H1 (cell line): ENCODE measurements at regions not wholly inside any gene's neighbourhood (a gene's known extent, or its start where the extent isn't known, plus 50 kb on each side); places are given as distances from the start of the nearest gene placed in this dataset.

Experiments
- CTCF ChIA-PET: fragments of 300-600 bp; sonication (Branson Sonifier 250); formaldehyde crosslinking; loops from one replicate; lab custom pipeline; 2021; ENCODE audit not compliant: partially characterized antibody; lab: Charles Lee
- POLR2A ChIA-PET: fragments of 300-600 bp; sonication (Branson Sonifier 250); formaldehyde crosslinking; loops from one replicate; lab custom pipeline; 2021; ENCODE audit warnings: inconsistent platforms; ENCODE audit not compliant: partially characterized antibody; lab: Charles Lee
- DNase-seq, 2 experiments: peaks; one replicate each; pipeline versions ENCODE4 v3.0.0 to v3.0.0-alpha.2; 2010 to 2022; ENCODE audit warnings: low spot score in 2 of 2, low read depth in 1 of 2, mixed read lengths in 1 of 2
- FAIRE-seq: peaks from 2 replicates; lab custom pipeline; 2011; peaks lifted over from hg19 to GRCh38; lab: Jason Lieb, UNC
- H2AFZ ChIP-seq: 2 replicates; pipeline ENCODE4 v1.8.1; 2012; ENCODE audit warnings: low read length, inconsistent platforms
- H2AK5ac ChIP-seq: 2 replicates; pipeline ENCODE4 v1.6.1; 2013; ENCODE audit warnings: low read depth, low read length
- H2BK120ac ChIP-seq: replicated peaks from 2 replicates; pipeline ENCODE3; 2013; ENCODE audit warnings: low read depth, low read length, inconsistent platforms
- H2BK12ac ChIP-seq: 2 replicates; pipeline ENCODE4 v1.6.1; 2013; ENCODE audit warnings: low read depth, low read length
- H2BK15ac ChIP-seq: 2 replicates; pipeline ENCODE4 v1.6.1; 2013; ENCODE audit warnings: low read length
- H2BK20ac ChIP-seq: 2 replicates; pipeline ENCODE4 v1.6.1; 2013; ENCODE audit warnings: low read length
- H2BK5ac ChIP-seq: 2 replicates; pipeline ENCODE4 v1.6.1; 2013; ENCODE audit warnings: low read depth, low read length
- H3K14ac ChIP-seq: 2 replicates; pipeline ENCODE4 v1.6.1; 2013; ENCODE audit warnings: inconsistent platforms; ENCODE audit not compliant: insufficient read length
- H3K18ac ChIP-seq: 2 replicates; pipeline ENCODE4 v1.6.1; 2013; ENCODE audit warnings: low read length; ENCODE audit errors: extremely low read depth
- H3K23ac ChIP-seq: 2 replicates; pipeline ENCODE4 v1.6.1; 2013; ENCODE audit warnings: inconsistent platforms; ENCODE audit not compliant: insufficient read length
- H3K23me2 ChIP-seq: 2 replicates; pipeline ENCODE4 v1.6.1; 2013; ENCODE audit warnings: low read depth, low read length
- H3K27ac ChIP-seq: 2 replicates; pipeline ENCODE4 v1.6.1; 2011; ENCODE audit warnings: low read depth, low read length, inconsistent platforms
- H3K27me3 ChIP-seq, 4 experiments: replicated peaks in 1 of 4; 1 replicate in 1 of 4; 2 replicates in 3 of 4; pipeline versions ENCODE4 v1.6.1 to v1.8.1; 2011 to 2013; ENCODE audit warnings: low read length in 3 of 4, mild to moderate bottlenecking in 3 of 4, inconsistent platforms in 2 of 4, mixed read lengths in 2 of 4, moderate library complexity in 1 of 4; ENCODE audit not compliant: control insufficient read depth in 3 of 4, insufficient read depth in 3 of 4; ENCODE audit errors: extremely low read depth in 1 of 4
- H3K36me3 ChIP-seq, 4 experiments: 2 replicates each; pipeline versions ENCODE4 v1.6.1 to v1.8.1; 2011 to 2013; ENCODE audit warnings: mild to moderate bottlenecking in 4 of 4, low read length in 3 of 4, moderate library complexity in 2 of 4, control low read depth in 1 of 4, inconsistent platforms in 1 of 4; ENCODE audit not compliant: insufficient read depth in 4 of 4, control insufficient read depth in 2 of 4
- H3K4ac ChIP-seq: replicated peaks from 2 replicates; pipeline ENCODE3; 2013; ENCODE audit warnings: low read length, low read depth, mixed read lengths, inconsistent platforms; ENCODE audit not compliant: insufficient read length
- H3K4me1 ChIP-seq, 4 experiments: replicated peaks in 1 of 4; 1 replicate in 1 of 4; 2 replicates in 3 of 4; pipeline versions ENCODE4 v1.6.1 to v1.8.1; 2011 to 2013; ENCODE audit warnings: low read length in 3 of 4, inconsistent platforms in 2 of 4, mixed read lengths in 1 of 4; ENCODE audit not compliant: insufficient read depth in 4 of 4, control insufficient read depth in 3 of 4
- H3K4me2 ChIP-seq, 2 experiments: 2 replicates each; pipeline versions ENCODE4 v1.6.1 to v1.8.1; 2011 to 2013; ENCODE audit warnings: low read depth in 2 of 2, low read length in 2 of 2, control low read depth in 1 of 2, inconsistent platforms in 1 of 2, mild to moderate bottlenecking in 1 of 2; ENCODE audit not compliant: insufficient read depth in 1 of 2
- H3K4me3 ChIP-seq, 4 experiments: fragments of 200-600, 300-600 bp in 1 of 4; sonication (generic), shearing (Covaris generic), sonication (Bioruptor Twin) in 1 of 4; 2 replicates each; pipeline versions ENCODE4 v1.5.1 to v1.8.1; 2011 to 2016; ENCODE audit warnings: low read length in 4 of 4, low read depth in 3 of 4, control low read depth in 2 of 4, inconsistent platforms in 2 of 4, mild to moderate bottlenecking in 2 of 4, mixed read lengths in 1 of 4, moderate library complexity in 1 of 4; ENCODE audit not compliant: insufficient read depth in 2 of 4; ENCODE audit errors: extremely low read depth in 1 of 4
- H3K56ac ChIP-seq: replicated peaks from 2 replicates; pipeline ENCODE3; 2013; ENCODE audit warnings: low read depth, mild to moderate bottlenecking, mixed read lengths, low read length, inconsistent platforms; ENCODE audit not compliant: insufficient read length
- H3K79me1 ChIP-seq: 2 replicates; pipeline ENCODE4 v1.6.1; 2013; ENCODE audit warnings: low read depth, low read length, control low read depth
- H3K79me2 ChIP-seq, 2 experiments: 2 replicates each; pipeline versions ENCODE4 v1.6.1 to v1.8.1; 2012 to 2013; ENCODE audit warnings: low read length in 2 of 2, mild to moderate bottlenecking in 2 of 2, inconsistent platforms in 1 of 2; ENCODE audit not compliant: insufficient read depth in 2 of 2, control insufficient read depth in 1 of 2
- H3K9ac ChIP-seq, 4 experiments: replicated peaks in 1 of 4; 1 replicate in 1 of 4; 2 replicates in 3 of 4; pipeline versions ENCODE4 v1.6.1 to v1.8.1; 2011 to 2013; ENCODE audit warnings: low read depth in 3 of 4, low read length in 3 of 4, control low read depth in 2 of 4, mild to moderate bottlenecking in 2 of 4, moderate library complexity in 2 of 4, inconsistent platforms in 1 of 4; ENCODE audit errors: extremely low read depth in 1 of 4
- H3K9me3 ChIP-seq, 2 experiments: 2 replicates each; pipeline versions ENCODE4 v1.6.1 to v1.8.1; 2012 to 2013; ENCODE audit warnings: mild to moderate bottlenecking in 2 of 2, moderate library complexity in 2 of 2, control low read depth in 1 of 2, inconsistent platforms in 1 of 2, low read depth in 1 of 2, low read length in 1 of 2, mixed read lengths in 1 of 2; ENCODE audit not compliant: insufficient read depth in 2 of 2
- H4K20me1 ChIP-seq, 2 experiments: replicated peaks in 1 of 2; 2 replicates each; pipeline versions ENCODE3 to v1.8.1; 2011 to 2013; ENCODE audit warnings: inconsistent platforms in 2 of 2, low read length in 2 of 2, mild to moderate bottlenecking in 1 of 2; ENCODE audit not compliant: insufficient read depth in 2 of 2, control insufficient read depth in 1 of 2
- H4K5ac ChIP-seq: 2 replicates; pipeline ENCODE4 v1.6.1; 2013; ENCODE audit warnings: low read length, low read depth, mixed read lengths, inconsistent platforms; ENCODE audit not compliant: insufficient read length
- H4K8ac ChIP-seq: 2 replicates; pipeline ENCODE4 v1.8.0; 2013; ENCODE audit warnings: mild to moderate bottlenecking, moderate library complexity, low read length, inconsistent platforms; ENCODE audit not compliant: insufficient read depth; ENCODE audit errors: extremely low read depth
- H4K91ac ChIP-seq: replicated peaks from 2 replicates; pipeline ENCODE3; 2013; ENCODE audit warnings: low read length, mixed read lengths, inconsistent platforms; ENCODE audit not compliant: insufficient read length
- HDAC6 ChIP-seq: IDR thresholded peaks from one replicate; pipeline ENCODE4 v1.7.1; 2012; ENCODE audit warnings: low read depth, mild to moderate bottlenecking, inconsistent platforms, low read length, moderate library complexity
- JUND ChIP-seq: IDR thresholded peaks from 2 replicates; pipeline ENCODE4 v1.6.1; 2011; ENCODE audit warnings: mild to moderate bottlenecking, improper control_type of control experiment, low read length
- KDM1A ChIP-seq: fragments of 200-600, 300-600 bp; sonication (generic); IDR thresholded peaks from 2 replicates; pipeline ENCODE4 v1.7.1; 2016; ENCODE audit warnings: mild to moderate bottlenecking, low read length, borderline replicate concordance
- NANOG ChIP-seq: IDR thresholded peaks from 2 replicates; pipeline ENCODE4 v1.6.1; 2011; ENCODE audit warnings: low read length, low read depth, mild to moderate bottlenecking, inconsistent platforms; ENCODE audit not compliant: insufficient read depth, poor library complexity, severe bottlenecking
- NRF1 ChIP-seq: IDR thresholded peaks from 2 replicates; pipeline ENCODE4 v1.6.1; 2011; ENCODE audit warnings: mild to moderate bottlenecking, low read depth, low read length, improper control_type of control experiment
- POLR2A ChIP-seq, 2 experiments: IDR thresholded peaks; 1 replicate in 1 of 2; 2 replicates in 1 of 2; pipeline ENCODE4 v1.6.1; 2011; ENCODE audit warnings: low read depth in 2 of 2, low read length in 2 of 2, mild to moderate bottlenecking in 2 of 2; ENCODE audit errors: control extremely low read depth in 1 of 2
- POLR2AphosphoS5 ChIP-seq: IDR thresholded peaks from 2 replicates; pipeline ENCODE4 v1.6.1; 2011; ENCODE audit warnings: low read depth, low read length
- RXRA ChIP-seq: IDR thresholded peaks from 2 replicates; pipeline ENCODE4 v1.6.1; 2011; ENCODE audit warnings: low read depth, mild to moderate bottlenecking, low read length, moderate library complexity; ENCODE audit not compliant: insufficient read depth
- SAP30 ChIP-seq: fragments of 300-600 bp; sonication (generic); IDR thresholded peaks from 2 replicates; pipeline ENCODE4 v1.7.1; 2012; ENCODE audit warnings: low read length, moderate library complexity, mild to moderate bottlenecking, inconsistent platforms; ENCODE audit not compliant: insufficient read depth, insufficient replicate concordance
- SIN3A ChIP-seq, 2 experiments: IDR thresholded peaks in 1 of 2; conservative IDR thresholded peaks in 1 of 2; 2 replicates each; pipeline ENCODE4 v1.6.1; 2011 to 2012; ENCODE audit warnings: low read length in 2 of 2, improper control_type of control experiment in 1 of 2, low read depth in 1 of 2, mild to moderate bottlenecking in 1 of 2
- SP1 ChIP-seq: IDR thresholded peaks from 2 replicates; pipeline ENCODE4 v1.6.1; 2011; ENCODE audit warnings: low read depth, low read length
- TAF1 ChIP-seq: IDR thresholded peaks from 2 replicates; pipeline ENCODE4 v1.6.1; 2011; ENCODE audit warnings: mild to moderate bottlenecking, low read depth, low read length
- TAF7 ChIP-seq: optimal IDR thresholded peaks from 2 replicates; pipeline ENCODE3; 2011; ENCODE audit warnings: low read depth, mild to moderate bottlenecking, inconsistent platforms, low read length, moderate library complexity, borderline replicate concordance
- TBP ChIP-seq: IDR thresholded peaks from 2 replicates; pipeline ENCODE4 v1.6.1; 2011; ENCODE audit warnings: low read depth, low read length, improper control_type of control experiment
- TCF12 ChIP-seq: IDR thresholded peaks from 2 replicates; pipeline ENCODE4 v1.6.1; 2011; ENCODE audit warnings: low read depth, mild to moderate bottlenecking, low read length
- ZNF274 ChIP-seq: IDR thresholded peaks from 2 replicates; pipeline ENCODE4 v1.7.0; 2012; ENCODE audit warnings: low read length, borderline replicate concordance; ENCODE audit errors: extremely low read depth
- whole genome bisulfite sequencing, 2 experiments: shearing (Covaris generic) in 1 of 2; methylation state at CpG; one replicate each; pipeline versions ENCODE4 v1.1.6 to v1.1.7; 2013 to 2015; ENCODE audit warnings: low lambda C conversion rate in 2 of 2, mixed read lengths in 2 of 2, inconsistent platforms in 1 of 2, low coverage in 1 of 2, missing lambda C conversion rate in 1 of 2; ENCODE audit not compliant: insufficient replicate concordance in 2 of 2, insufficient coverage in 1 of 2, insufficient read length in 1 of 2; ENCODE audit errors: extremely low coverage in 1 of 2, missing lambda C conversion rate in 1 of 2; 5-methylcytosine and 5-hydroxymethylcytosine counted together

- CTCF ChIA-PET, result interaction anchor here (1.1 to 3.2 kb wide), 3 partner anchors 10 to 19 kb away, joined by 3 to 23 read pairs (median 4); no protein-coding TSS in a partner anchor
- no peak for FAIRE-seq
Measured at GRCh38 chr5:107235167-107235566, 435.6 kb downstream of the EFNA5 start.

More at GRCh38 chr5:107235167-107235566, 435.6 kb downstream of the EFNA5 start:
- Histone ChIP-seq H3K4me3 (no peak overlapping the region), H2AK5ac (no peak overlapping the region), H4K20me1 (no peaks in the 10 kb centered on the region), H3K9me3 (no peaks in the 10 kb centered on the region), H3K27me3 (no peaks in the 10 kb centered on the region), H3K23me2 (no peaks in the 10 kb centered on the region; the same call in 1 of the 2 replicates), H2BK5ac (no peak overlapping the region), H4K8ac (no peak overlapping the region), H3K18ac (no peak overlapping the region), H3K23ac (no peak overlapping the region), H4K91ac (no peak overlapping the region), H3K27ac (no peak overlapping the region), H3K56ac (no peak overlapping the region), H2BK20ac (no peak overlapping the region), H2BK120ac (no peak overlapping the region), H2BK12ac (no peak overlapping the region), H3K14ac (no peak overlapping the region), H3K36me3 (no peaks in the 10 kb centered on the region), H3K4me1 (no peaks in the 10 kb centered on the region), H3K79me2 (no peaks in the 10 kb centered on the region), H3K4ac (no peak overlapping the region), H3K9ac (no peak overlapping the region), H4K5ac (no peak overlapping the region), H2AFZ (no peak overlapping the region), H2BK15ac (no peak overlapping the region), H3K79me1 (no peaks in the 10 kb centered on the region), H3K4me2 (no peak overlapping the region)
- POLR2A ChIA-PET, result no interaction called here
- no peak for TF ChIP-seq ZNF274
- TF ChIP-seq NRF1, result no peak
- no peak for TF ChIP-seq SP1
- no peak for TF ChIP-seq NANOG
- TF ChIP-seq TCF12, result no peak
- TF ChIP-seq SIN3A (conservative IDR thresholded peaks at IDR 0.05 in 1 of 2, IDR thresholded peaks at IDR 0.05 in 1 of 2; ENCODE audit: low read depth in 1 of 2, low read length in 2 of 2), result no peak
- TF ChIP-seq POLR2A (IDR thresholded peaks at IDR 0.05; ENCODE audit: control extremely low read depth in 1 of 2, low read depth in 2 of 2, low read length in 2 of 2), result no peak
- TF ChIP-seq HDAC6, result no peak
- TF ChIP-seq TBP, result no peak
- TF ChIP-seq TAF7, result no peak
- TF ChIP-seq RXRA, result no peak
- no peak for TF ChIP-seq JUND
- TF ChIP-seq POLR2AphosphoS5, result no peak
- no peak for TF ChIP-seq SAP30
- TF ChIP-seq TAF1, result no peak
- no peak for TF ChIP-seq KDM1A
- WGBS, 2 experiments, result 98% methylated on average over 6 of the region's 6 CpGs; no CpG with 5 or more reads in 1 of the 2 experiments
- no peak for DNase-seq
